ENCODE measurements at regions not wholly inside any gene's neighbourhood (a gene's known extent, or its start where the extent isn't known, plus 50 kb on each side); places are given as distances from the start of the nearest gene placed in this dataset.
"Not testable (repeated sequence)": the region's sequence is repeated elsewhere in the genome, so short reads cannot be mapped to it uniquely, and the experiment has no call there.

DNA sequence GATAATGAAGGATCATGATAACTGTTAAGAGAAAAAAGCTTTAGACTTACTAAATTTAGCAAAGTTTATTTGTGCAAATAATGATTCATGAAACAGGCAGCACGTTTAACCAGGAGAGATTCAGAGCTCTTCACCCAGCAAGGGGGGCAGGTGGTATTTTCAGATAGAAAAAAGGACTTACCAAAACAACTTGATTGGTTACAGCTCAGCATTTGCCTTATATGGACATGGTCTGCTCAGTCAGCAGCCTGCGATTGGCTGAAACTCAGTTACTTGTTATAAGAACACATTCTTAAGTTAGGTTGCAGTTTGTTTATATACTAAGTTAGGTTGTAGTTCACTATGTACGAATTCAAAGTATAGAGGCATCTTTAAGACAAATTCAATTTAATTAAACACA is 165.6 kb downstream of the DUSP10 start:
- Histone ChIP-seq H3F3A (replicated peaks; ENCODE audit: insufficient read depth) (no peaks in the 10 kb centered on the region), H2AFZ (ENCODE audit: low read depth) (no peak overlapping the region), H3K4me2 (no peak overlapping the region), H3K9me2 (no peaks in the 10 kb centered on the region), H3K9ac (no peak overlapping the region), H3K4me1 (ENCODE audit: control insufficient read depth in 1 of 2, insufficient read depth in 2 of 2, low read depth in 1 of 2, low read length in 1 of 2) (no peaks in the 10 kb centered on the region; a peak in 1 of 4 replicates), H4K20me1 (ENCODE audit: insufficient read depth) (no peaks in the 10 kb centered on the region), H3K9me3 (no peaks in the 10 kb centered on the region), H3K4me3 (ENCODE audit: low read depth in 2 of 2, low read length in 1 of 2) (no peak overlapping the region), H3K27ac (ENCODE audit: low read depth in 2 of 2, low read length in 1 of 2) (no peak overlapping the region), H3K36me3 (replicated peaks in 1 of 2; ENCODE audit: control insufficient read depth in 1 of 2, insufficient read depth in 2 of 2, low read length in 1 of 2) (no peaks in the 10 kb centered on the region), H3K79me2 (ENCODE audit: insufficient read depth) (no peaks in the 10 kb centered on the region), H3K27me3 (ENCODE audit: insufficient read depth) (no peaks in the 10 kb centered on the region)
- ChIA-PET POLR2A (no interaction called here), CTCF (interaction anchor here (1.8 kb wide), 1 partner anchor 9 kb away, joined by 5 read pairs; no protein-coding TSS in a partner anchor)
- no peak for DNase-seq
- TF ChIP-seq, protein P1, sequence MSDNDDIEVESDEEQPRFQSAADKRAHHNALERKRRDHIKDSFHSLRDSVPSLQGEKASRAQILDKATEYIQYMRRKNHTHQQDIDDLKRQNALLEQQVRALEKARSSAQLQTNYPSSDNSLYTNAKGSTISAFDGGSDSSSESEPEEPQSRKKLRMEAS (IDR thresholded peaks at IDR 0.05; ENCODE audit: low read depth) = no peak
- TF ChIP-seq GATA2 (CRISPR knock-in tag; IDR thresholded peaks at IDR 0.05) = no peak
- TF ChIP-seq, protein P2, sequence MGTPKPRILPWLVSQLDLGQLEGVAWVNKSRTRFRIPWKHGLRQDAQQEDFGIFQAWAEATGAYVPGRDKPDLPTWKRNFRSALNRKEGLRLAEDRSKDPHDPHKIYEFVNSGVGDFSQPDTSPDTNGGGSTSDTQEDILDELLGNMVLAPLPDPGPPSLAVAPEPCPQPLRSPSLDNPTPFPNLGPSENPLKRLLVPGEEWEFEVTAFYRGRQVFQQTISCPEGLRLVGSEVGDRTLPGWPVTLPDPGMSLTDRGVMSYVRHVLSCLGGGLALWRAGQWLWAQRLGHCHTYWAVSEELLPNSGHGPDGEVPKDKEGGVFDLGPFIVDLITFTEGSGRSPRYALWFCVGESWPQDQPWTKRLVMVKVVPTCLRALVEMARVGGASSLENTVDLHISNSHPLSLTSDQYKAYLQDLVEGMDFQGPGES (IDR thresholded peaks at IDR 0.05; ENCODE audit: low read depth, low read length) = no peak
- no peak for TF ChIP-seq RCOR1 (IDR thresholded peaks at IDR 0.05; ENCODE audit: low read length)
- 57% methylated on average over 3 of the region's 3 CpGs for WGBS (ENCODE audit: low lambda C conversion rate)

DNA sequence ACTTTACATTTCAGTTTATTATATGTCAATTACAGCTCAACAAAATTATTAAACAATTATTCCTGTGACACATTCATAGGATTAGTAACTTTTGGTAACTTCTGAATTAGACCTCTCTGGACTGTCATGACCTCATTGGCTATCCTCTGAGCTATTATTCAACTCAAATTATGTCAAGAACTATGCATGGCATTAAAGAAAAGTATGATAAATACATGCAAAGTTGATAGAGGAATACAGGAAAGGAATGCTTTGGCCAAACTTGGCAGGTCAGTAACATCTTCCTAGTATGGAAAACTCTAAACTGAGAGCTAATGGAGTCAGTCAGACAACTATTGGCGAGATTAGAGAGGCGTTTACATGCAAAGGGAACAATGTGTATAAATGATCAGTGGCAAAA is 158.4 kb downstream of the DUSP10 start:
- Histone ChIP-seq H3K79me2 (ENCODE audit: insufficient read depth) (no peaks in the 10 kb centered on the region), H3K36me3 (replicated peaks in 1 of 2; ENCODE audit: control insufficient read depth in 1 of 2, insufficient read depth in 2 of 2, low read length in 1 of 2) (no peaks in the 10 kb centered on the region), H3K27me3 (ENCODE audit: insufficient read depth) (no peaks in the 10 kb centered on the region), H4K20me1 (ENCODE audit: insufficient read depth) (no peaks in the 10 kb centered on the region), H3F3A (replicated peaks; ENCODE audit: insufficient read depth) (no peaks in the 10 kb centered on the region), H2AFZ (ENCODE audit: low read depth) (no peak overlapping the region), H3K9me2 (no peaks in the 10 kb centered on the region), H3K4me3 (ENCODE audit: low read depth in 2 of 2, low read length in 1 of 2) (no peak overlapping the region), H3K9ac (no peak overlapping the region), H3K4me2 (no peak overlapping the region), H3K27ac (ENCODE audit: low read depth in 2 of 2, low read length in 1 of 2) (no peak overlapping the region), H3K4me1 (ENCODE audit: control insufficient read depth in 1 of 2, insufficient read depth in 2 of 2, low read depth in 1 of 2, low read length in 1 of 2) (peaks cover 0 to 2% of the 10 kb centered on the region in 2 experiments; a peak in 1 of 4 replicates), H3K9me3 (no peaks in the 10 kb centered on the region)
- 85% methylated on average over 2 of the region's 2 CpGs for WGBS (ENCODE audit: low lambda C conversion rate)
- CTCF ChIA-PET = interaction anchor here (1.0 kb wide), 1 partner anchor 11 kb away, joined by 3 read pairs; no protein-coding TSS in a partner anchor
- POLR2A ChIA-PET = no interaction called here
- no peak for DNase-seq
- TF ChIP-seq USF1 (IDR thresholded peaks at IDR 0.05; ENCODE audit: borderline replicate concordance, low read depth) (no peak), RCOR1 (IDR thresholded peaks at IDR 0.05; ENCODE audit: low read length) (no peak)
- TF ChIP-seq, protein P1 (IDR thresholded peaks at IDR 0.05; ENCODE audit: low read depth) = no peak
- TF ChIP-seq, protein P3, sequence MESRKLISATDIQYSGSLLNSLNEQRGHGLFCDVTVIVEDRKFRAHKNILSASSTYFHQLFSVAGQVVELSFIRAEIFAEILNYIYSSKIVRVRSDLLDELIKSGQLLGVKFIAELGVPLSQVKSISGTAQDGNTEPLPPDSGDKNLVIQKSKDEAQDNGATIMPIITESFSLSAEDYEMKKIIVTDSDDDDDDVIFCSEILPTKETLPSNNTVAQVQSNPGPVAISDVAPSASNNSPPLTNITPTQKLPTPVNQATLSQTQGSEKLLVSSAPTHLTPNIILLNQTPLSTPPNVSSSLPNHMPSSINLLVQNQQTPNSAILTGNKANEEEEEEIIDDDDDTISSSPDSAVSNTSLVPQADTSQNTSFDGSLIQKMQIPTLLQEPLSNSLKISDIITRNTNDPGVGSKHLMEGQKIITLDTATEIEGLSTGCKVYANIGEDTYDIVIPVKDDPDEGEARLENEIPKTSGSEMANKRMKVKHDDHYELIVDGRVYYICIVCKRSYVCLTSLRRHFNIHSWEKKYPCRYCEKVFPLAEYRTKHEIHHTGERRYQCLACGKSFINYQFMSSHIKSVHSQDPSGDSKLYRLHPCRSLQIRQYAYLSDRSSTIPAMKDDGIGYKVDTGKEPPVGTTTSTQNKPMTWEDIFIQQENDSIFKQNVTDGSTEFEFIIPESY (IDR thresholded peaks at IDR 0.05; ENCODE audit: borderline replicate concordance, low read depth) = no peak

GRCh38 chr1:221587013-221587412 is 154.9 kb downstream of the DUSP10 start:
- H3K27ac ChIP-seq (ENCODE audit: low read depth in 2 of 2, low read length in 1 of 2); CTCF ChIA-PET; H3K9me2 ChIP-seq; H3K9me3 ChIP-seq; POLR2A ChIA-PET; H3K27me3 ChIP-seq (ENCODE audit: insufficient read depth); DNase-seq; H3F3A ChIP-seq (replicated peaks; ENCODE audit: insufficient read depth); H2AFZ ChIP-seq (ENCODE audit: low read depth); H3K9ac ChIP-seq; H3K4me3 ChIP-seq (ENCODE audit: low read depth in 2 of 2, low read length in 1 of 2); H3K36me3 ChIP-seq (replicated peaks in 1 of 2; ENCODE audit: control insufficient read depth in 1 of 2, insufficient read depth in 2 of 2, low read length in 1 of 2); H3K4me1 ChIP-seq (ENCODE audit: control insufficient read depth in 1 of 2, insufficient read depth in 2 of 2, low read depth in 1 of 2, low read length in 1 of 2); H4K20me1 ChIP-seq (ENCODE audit: insufficient read depth); H3K79me2 ChIP-seq (ENCODE audit: insufficient read depth); H3K4me2 ChIP-seq: not testable (repeated sequence)
- 71% methylated on average over 1 of the region's 1 CpG for WGBS (ENCODE audit: low lambda C conversion rate)

DNA sequence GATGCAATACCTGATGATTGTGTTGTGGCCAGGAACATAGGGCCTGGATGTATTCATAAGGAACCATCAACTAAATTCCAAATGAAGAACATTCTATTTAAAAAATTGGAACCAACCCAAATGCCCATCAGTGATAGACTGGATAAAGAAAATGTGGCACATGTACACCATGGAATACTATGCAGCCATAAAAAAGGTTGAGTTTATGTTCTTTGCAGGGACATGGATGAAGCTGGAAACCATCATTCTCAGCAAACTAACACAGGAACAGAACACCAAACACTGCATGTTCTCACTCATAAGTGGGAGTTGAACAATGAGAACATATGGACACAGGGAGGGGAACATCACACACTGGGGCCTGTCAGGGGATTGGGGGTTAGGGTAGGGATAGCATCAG is 150.6 kb downstream of the DUSP10 start:
- H3K4me3 ChIP-seq (ENCODE audit: low read depth in 2 of 2, low read length in 1 of 2); H3K4me2 ChIP-seq; H3F3A ChIP-seq (replicated peaks; ENCODE audit: insufficient read depth); H3K36me3 ChIP-seq (replicated peaks in 1 of 2; ENCODE audit: control insufficient read depth in 1 of 2, insufficient read depth in 2 of 2, low read length in 1 of 2); H3K9me3 ChIP-seq; H3K27me3 ChIP-seq (ENCODE audit: insufficient read depth); POLR2A ChIA-PET; H4K20me1 ChIP-seq (ENCODE audit: insufficient read depth); H3K4me1 ChIP-seq (ENCODE audit: control insufficient read depth in 1 of 2, insufficient read depth in 2 of 2, low read depth in 1 of 2, low read length in 1 of 2); H2AFZ ChIP-seq (ENCODE audit: low read depth); CTCF ChIA-PET; H3K9ac ChIP-seq; H3K27ac ChIP-seq (ENCODE audit: low read depth in 2 of 2, low read length in 1 of 2); DNase-seq; H3K79me2 ChIP-seq (ENCODE audit: insufficient read depth); H3K9me2 ChIP-seq: not testable (repeated sequence)
